Hepatocyte (in vitro differentiated cells): ENCODE measurements at regions not wholly inside any gene's neighbourhood (a gene's known extent, or its start where the extent isn't known, plus 50 kb on each side); places are given as distances from the start of the nearest gene placed in this dataset.

Experiments used
- DNase-seq: peaks from one replicate; pipeline ENCODE4 v3.0.0-alpha.2; 2016; ENCODE audit warnings: low spot score
- H2AFZ ChIP-seq: fragments of 200-600 bp; sonication (generic); 2 replicates; pipeline ENCODE4 v1.6.0; 2016; ENCODE audit warnings: antibody characterized with exemption, mild to moderate bottlenecking
- H3K27ac ChIP-seq: fragments of 200-600 bp; sonication (generic); 2 replicates; pipeline ENCODE4 v1.5.1; 2016; ENCODE audit warnings: mild to moderate bottlenecking
- H3K27me3 ChIP-seq: fragments of 200-600 bp; sonication (generic); 2 replicates; pipeline ENCODE4 v1.6.1; 2016
- H3K36me3 ChIP-seq: fragments of 200-600 bp; sonication (generic); replicated peaks from 2 replicates; pipeline ENCODE4 v1.5.1; 2016; ENCODE audit warnings: low read depth; ENCODE audit not compliant: insufficient read depth
- H3K4me1 ChIP-seq: fragments of 200-600 bp; sonication (generic); 2 replicates; pipeline ENCODE4 v1.5.1; 2016; ENCODE audit warnings: mild to moderate bottlenecking, moderate library complexity; ENCODE audit not compliant: insufficient read depth
- H3K4me2 ChIP-seq: fragments of 200-600 bp; sonication (generic); 2 replicates; pipeline ENCODE4 v1.6.0; 2016
- H3K4me3 ChIP-seq: fragments of 200-600 bp; sonication (generic); 2 replicates; pipeline ENCODE4 v1.5.1; 2016; ENCODE audit warnings: mild to moderate bottlenecking
- H3K79me2 ChIP-seq: fragments of 200-600 bp; sonication (generic); 2 replicates; pipeline ENCODE4 v1.6.0; 2017; ENCODE audit warnings: mild to moderate bottlenecking
- H3K9me2 ChIP-seq: fragments of 200-600 bp; sonication (generic); replicated peaks from 2 replicates; pipeline ENCODE4 v1.6.0; 2017; ENCODE audit warnings: mild to moderate bottlenecking; ENCODE audit not compliant: insufficient read depth
- H3K9me3 ChIP-seq: fragments of 200-600 bp; sonication (generic); 2 replicates; pipeline ENCODE4 v1.5.1; 2016; ENCODE audit warnings: low read depth, mild to moderate bottlenecking
- H4K20me1 ChIP-seq: fragments of 200-600 bp; sonication (generic); 2 replicates; pipeline ENCODE4 v1.6.0; 2016; ENCODE audit warnings: mild to moderate bottlenecking; ENCODE audit not compliant: insufficient read depth, poor library complexity, severe bottlenecking
- CTCF ChIP-seq: fragments of 200-600 bp; sonication (generic); IDR thresholded peaks from 2 replicates; pipeline ENCODE4 v1.5.1; 2016; ENCODE audit warnings: antibody characterized with exemption, mild to moderate bottlenecking; ENCODE audit not compliant: poor library complexity
- EZH2 ChIP-seq: fragments of 200-600 bp; sonication (generic); IDR thresholded peaks from 2 replicates; pipeline ENCODE4 v1.6.1; 2016; ENCODE audit warnings: antibody characterized with exemption, mild to moderate bottlenecking, borderline replicate concordance
- EZH2phosphoT487 ChIP-seq: fragments of 200-600 bp; sonication (generic); IDR thresholded peaks from one replicate; pipeline ENCODE4 v1.6.1; 2018; ENCODE audit warnings: antibody characterized with exemption, mild to moderate bottlenecking, low read depth, moderate library complexity; ENCODE audit not compliant: unreplicated experiment, severe bottlenecking
- WGBS: methylation state at CpG from one replicate; pipeline ENCODE4 v1.1.6; 2016; ENCODE audit warnings: low lambda C conversion rate; ENCODE audit errors: missing lambda C conversion rate; 5-methylcytosine and 5-hydroxymethylcytosine counted together

- TF ChIP-seq EZH2phosphoT487, result no peak
- no peak for TF ChIP-seq EZH2
- no peak for TF ChIP-seq CTCF
- no peaks in the 10 kb centered on the region for H3K9me2 ChIP-seq
- no peak overlapping the region for H3K4me2 ChIP-seq
- peaks cover 3% of the 10 kb centered on the region for H3K4me1 ChIP-seq
- H4K20me1 ChIP-seq, result no peaks in the 10 kb centered on the region
- H2AFZ ChIP-seq, result no peak overlapping the region
- no peak for DNase-seq
- H3K9me3 ChIP-seq, result no peaks in the 10 kb centered on the region
- no peak overlapping the region for H3K4me3 ChIP-seq
- WGBS, result 93% methylated on average over 12 of the region's 12 CpGs
- H3K79me2 ChIP-seq, result no peaks in the 10 kb centered on the region
- H3K27ac ChIP-seq, result no peak overlapping the region
- no peaks in the 10 kb centered on the region for H3K27me3 ChIP-seq
- no peaks in the 10 kb centered on the region for H3K36me3 ChIP-seq
These were observed 220.8 kb downstream of the BCAS1 start for GRCh38 chr20:53849471-53850059.

GRCh38 chr20:53848304-53848703, 222.1 kb downstream of the BCAS1 start:
- WGBS, result 86% methylated on average over 4 of the region's 4 CpGs
- no peaks in the 10 kb centered on the region for H3K27me3 ChIP-seq
- no peak for TF ChIP-seq CTCF
- no peak for TF ChIP-seq EZH2
- TF ChIP-seq EZH2phosphoT487, result no peak

GRCh38 chr20:53847837-53848170, 222.6 kb downstream of the BCAS1 start:
- Histone ChIP-seq H3K36me3 (no peaks in the 10 kb centered on the region), H3K27ac (no peak overlapping the region), H3K4me2 (no peak overlapping the region), H3K4me1 (peaks cover 3% of the 10 kb centered on the region), H3K4me3 (no peak overlapping the region), H3K27me3 (no peaks in the 10 kb centered on the region), H4K20me1 (no peaks in the 10 kb centered on the region), H3K9me2 (no peaks in the 10 kb centered on the region), H3K79me2 (no peaks in the 10 kb centered on the region), H2AFZ (no peak overlapping the region), H3K9me3 (no peaks in the 10 kb centered on the region)
- TF ChIP-seq CTCF, result no peak
- TF ChIP-seq EZH2phosphoT487, result no peak
- TF ChIP-seq EZH2, result no peak
- DNase-seq, result no peak
- 100% methylated on average over 2 of the region's 2 CpGs for WGBS

More at GRCh38 chr20:53848304-53848703, 222.1 kb downstream of the BCAS1 start:
- no peaks in the 10 kb centered on the region for H4K20me1 ChIP-seq
- H3K9me3 ChIP-seq, result no peaks in the 10 kb centered on the region
- H3K4me2 ChIP-seq, result no peak overlapping the region
- H3K9me2 ChIP-seq, result no peaks in the 10 kb centered on the region
- no peak overlapping the region for H2AFZ ChIP-seq
- H3K79me2 ChIP-seq, result no peaks in the 10 kb centered on the region
- peaks cover 3% of the 10 kb centered on the region for H3K4me1 ChIP-seq
- no peak overlapping the region for H3K4me3 ChIP-seq
- DNase-seq, result no peak
- no peaks in the 10 kb centered on the region for H3K36me3 ChIP-seq
- H3K27ac ChIP-seq, result no peak overlapping the region
